Effector memory CD4-positive, alpha-beta T cell (primary cell): ENCODE measurements at regions not wholly inside any gene's neighbourhood (a gene's known extent, or its start where the extent isn't known, plus 50 kb on each side); places are given as distances from the start of the nearest gene placed in this dataset.
A peak's percentile ranks its signal among the peaks of the same experiment; 100 is the strongest.

Source experiments
- DNase-seq, 3 donors: peaks; one replicate each; pipeline ENCODE4 v3.0.0-alpha.2; 2020
- H3K27ac ChIP-seq: 2 replicates; pipeline ENCODE4 v1.7.0; 2013; ENCODE audit warnings: mild to moderate bottlenecking, low read length, moderate library complexity; ENCODE audit not compliant: insufficient read depth, poor library complexity, severe bottlenecking
- H3K27me3 ChIP-seq: replicated peaks from 2 replicates; pipeline ENCODE4 v1.7.0; 2013; ENCODE audit warnings: mild to moderate bottlenecking, low read length; ENCODE audit not compliant: insufficient read depth, control insufficient read depth, poor library complexity, severe bottlenecking
- H3K36me3 ChIP-seq: 2 replicates; pipeline ENCODE4 v1.7.0; 2013; ENCODE audit warnings: mild to moderate bottlenecking, low read length, moderate library complexity; ENCODE audit not compliant: control insufficient read depth, insufficient read depth
- H3K4me1 ChIP-seq: 2 replicates; pipeline ENCODE4 v1.7.0; 2013; ENCODE audit warnings: low read length, mild to moderate bottlenecking; ENCODE audit not compliant: control insufficient read depth, insufficient read depth, poor library complexity, severe bottlenecking
- H3K4me3 ChIP-seq: 2 replicates; pipeline ENCODE4 v1.7.0; 2013; ENCODE audit warnings: low read length, low read depth, mild to moderate bottlenecking; ENCODE audit not compliant: insufficient read depth, poor library complexity, severe bottlenecking
- H3K9me3 ChIP-seq: 2 replicates; pipeline ENCODE4 v1.7.0; 2013; ENCODE audit warnings: mild to moderate bottlenecking, low read length, moderate library complexity; ENCODE audit not compliant: control insufficient read depth

- no peaks in the 10 kb centered on the region for H3K36me3 ChIP-seq
These were observed 125.0 kb upstream of the ETV6 start for GRCh38 chr12:11524446-11524845.

GRCh38 chr12:11534064-11534463 lies 115.4 kb upstream of the ETV6 start:
- H3K36me3 ChIP-seq, result no peaks in the 10 kb centered on the region
- H3K4me1 ChIP-seq, result no peaks in the 10 kb centered on the region
- H3K4me3 ChIP-seq, result no peak overlapping the region
- no peak for DNase-seq
- no peaks in the 10 kb centered on the region for H3K9me3 ChIP-seq
- H3K27ac ChIP-seq, result no peak overlapping the region
- peaks cover 2% of the 10 kb centered on the region for H3K27me3 ChIP-seq

More at GRCh38 chr12:11524446-11524845, 125.0 kb upstream of the ETV6 start:
- Histone ChIP-seq H3K9me3 (no peaks in the 10 kb centered on the region), H3K27me3 (no peaks in the 10 kb centered on the region), H3K4me3 (no peak overlapping the region), H3K27ac (no peak overlapping the region), H3K4me1 (no peaks in the 10 kb centered on the region)
- no peak for DNase-seq

- Histone ChIP-seq H3K9me3 (no peaks in the 10 kb centered on the region), H3K36me3 (no peaks in the 10 kb centered on the region), H3K4me1 (no peaks in the 10 kb centered on the region), H3K27ac (no peak overlapping the region), H3K27me3 (peaks cover 2% of the 10 kb centered on the region), H3K4me3 (no peak overlapping the region)
- DNase-seq, result no peak
These were observed 114.3 kb upstream of the ETV6 start for GRCh38 chr12:11535127-11535526.

GRCh38 chr12:11539156-11539555 lies 110.3 kb upstream of the ETV6 start:
- no peak overlapping the region for H3K4me3 ChIP-seq
- H3K27ac ChIP-seq, result no peak overlapping the region
- no peaks in the 10 kb centered on the region for H3K9me3 ChIP-seq
- no peak for DNase-seq
- peaks cover 2% of the 10 kb centered on the region for H3K27me3 ChIP-seq
- no peaks in the 10 kb centered on the region for H3K36me3 ChIP-seq
- H3K4me1 ChIP-seq, result peaks cover 4% of the 10 kb centered on the region

GRCh38 chr12:11540156-11540555 lies 109.3 kb upstream of the ETV6 start:
- Histone ChIP-seq H3K4me1 (peaks cover 13% of the 10 kb centered on the region), H3K4me3 (no peak overlapping the region)
- DNase-seq, result no peak

GRCh38 chr12:11540615-11541310 lies 108.7 kb upstream of the ETV6 start:
- Histone ChIP-seq H3K36me3 (no peaks in the 10 kb centered on the region), H3K27ac (no peak overlapping the region), H3K9me3 (no peaks in the 10 kb centered on the region), H3K27me3 (no peaks in the 10 kb centered on the region), H3K4me3 (no peak overlapping the region), H3K4me1 (peaks cover 19% of the 10 kb centered on the region)
- DNase-seq, result no peak

More at GRCh38 chr12:11540156-11540555, 109.3 kb upstream of the ETV6 start:
- no peak overlapping the region for H3K27ac ChIP-seq
- H3K9me3 ChIP-seq, result no peaks in the 10 kb centered on the region
- no peaks in the 10 kb centered on the region for H3K36me3 ChIP-seq
- H3K27me3 ChIP-seq, result no peaks in the 10 kb centered on the region

GRCh38 chr12:11542599-11542998 lies 106.9 kb upstream of the ETV6 start:
- H3K27me3 ChIP-seq, result no peaks in the 10 kb centered on the region
- no peak overlapping the region for H3K4me3 ChIP-seq
- no peak for DNase-seq
- no peak overlapping the region for H3K27ac ChIP-seq
- H3K4me1 ChIP-seq, result peaks cover 33% of the 10 kb centered on the region
- H3K9me3 ChIP-seq, result no peaks in the 10 kb centered on the region
- no peaks in the 10 kb centered on the region for H3K36me3 ChIP-seq

- no peaks in the 10 kb centered on the region for H3K36me3 ChIP-seq
- no peak for DNase-seq
- H3K4me3 ChIP-seq, result no peak overlapping the region
- no peaks in the 10 kb centered on the region for H3K27me3 ChIP-seq
- peaks cover 36% of the 10 kb centered on the region for H3K4me1 ChIP-seq
- H3K9me3 ChIP-seq, result no peaks in the 10 kb centered on the region
- no peak overlapping the region for H3K27ac ChIP-seq
These were observed 105.9 kb upstream of the ETV6 start for GRCh38 chr12:11543457-11544158.

GRCh38 chr12:11545484-11546330 lies 103.8 kb upstream of the ETV6 start:
- Histone ChIP-seq H3K27me3 (no peaks in the 10 kb centered on the region), H3K27ac (peak overlapping the region; percentile 69), H3K36me3 (no peaks in the 10 kb centered on the region), H3K4me1 (peaks cover 36% of the 10 kb centered on the region), H3K4me3 (peak overlapping the region; percentile 4), H3K9me3 (no peaks in the 10 kb centered on the region)
- peak; percentile 25 to 46 (median 32) for DNase-seq
